ENCODE measurements at regions not wholly inside any gene's neighbourhood (a gene's known extent, or its start where the extent isn't known, plus 50 kb on each side); places are given as distances from the start of the nearest gene placed in this dataset.

- no peak for TF ChIP-seq CTCF (IDR thresholded peaks at IDR 0.05; ENCODE audit: insufficient read depth, low read depth, low read length, missing control alignments)
- no peak overlapping the region for H3K4me3 ChIP-seq (ENCODE audit: low read length)
- no peak for DNase-seq (ENCODE audit: low read depth)
Measured at GRCh38 chr6:14462135-14462534, 344.6 kb downstream of the CD83 start.

- TF ChIP-seq CTCF (IDR thresholded peaks at IDR 0.05; ENCODE audit: insufficient read depth, low read depth, low read length, missing control alignments) = no peak
- DNase-seq (ENCODE audit: low read depth) = no peak
Measured at GRCh38 chr6:14462566-14462965, 345.0 kb downstream of the CD83 start.

DNA sequence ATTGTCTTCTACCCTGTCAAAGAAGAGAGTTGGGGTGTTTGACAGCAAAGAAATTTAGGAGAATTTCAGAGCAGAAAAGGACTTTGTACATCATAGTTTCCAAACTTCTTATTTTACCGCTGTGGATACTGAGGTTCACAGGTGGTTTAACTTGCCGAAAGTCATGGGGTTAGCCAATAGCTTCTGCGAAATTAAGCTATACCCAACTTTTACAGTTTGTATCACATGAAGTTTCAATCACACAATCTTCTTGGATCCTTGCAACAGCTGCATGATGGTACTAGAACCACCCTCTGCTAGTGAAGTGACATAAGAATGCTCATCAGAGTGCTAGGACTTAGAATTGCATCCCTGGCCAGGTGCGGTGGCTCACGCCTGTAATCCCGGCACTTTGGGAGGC is 345.5 kb downstream of the CD83 start:
- no peak for DNase-seq (ENCODE audit: low read depth)

More at GRCh38 chr6:14462566-14462965, 345.0 kb downstream of the CD83 start:
- no peak overlapping the region for H3K4me3 ChIP-seq (ENCODE audit: low read length)

GRCh38 chr6:14464055-14464454 is 346.5 kb downstream of the CD83 start:
- H3K4me3 ChIP-seq (ENCODE audit: low read length) = no peak overlapping the region
- peak; percentile 5 for TF ChIP-seq CTCF (IDR thresholded peaks at IDR 0.05; ENCODE audit: insufficient read depth, low read depth, low read length, missing control alignments)
- DNase-seq (ENCODE audit: low read depth) = peak; percentile 20

More for the DNA sequence above, 345.5 kb downstream of the CD83 start:
- TF ChIP-seq CTCF (IDR thresholded peaks at IDR 0.05; ENCODE audit: insufficient read depth, low read depth, low read length, missing control alignments) = no peak
- no peak overlapping the region for H3K4me3 ChIP-seq (ENCODE audit: low read length)

DNA sequence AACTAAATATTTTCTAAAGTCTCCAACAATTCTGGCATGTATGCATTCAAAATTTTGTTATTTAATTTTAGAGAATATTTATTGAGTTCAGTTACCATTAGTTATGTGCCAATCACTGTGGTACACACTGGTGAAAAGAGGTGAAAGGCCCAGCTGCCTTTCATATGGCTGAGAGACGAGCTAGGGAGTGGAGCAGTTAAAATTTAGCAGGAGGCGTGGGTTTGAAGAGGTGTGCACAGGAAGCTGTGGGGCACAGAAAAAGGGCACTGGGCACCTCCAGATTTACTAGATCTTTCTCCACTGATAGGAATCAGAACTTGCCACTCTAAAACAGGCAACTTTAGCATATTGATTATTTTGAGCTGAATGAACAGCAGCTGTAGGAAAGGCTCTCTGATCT is 347.1 kb downstream of the CD83 start:
- no peak for TF ChIP-seq CTCF (IDR thresholded peaks at IDR 0.05; ENCODE audit: insufficient read depth, low read depth, low read length, missing control alignments)
- no peak for DNase-seq (ENCODE audit: low read depth)
- no peak overlapping the region for H3K4me3 ChIP-seq (ENCODE audit: low read length)

DNA sequence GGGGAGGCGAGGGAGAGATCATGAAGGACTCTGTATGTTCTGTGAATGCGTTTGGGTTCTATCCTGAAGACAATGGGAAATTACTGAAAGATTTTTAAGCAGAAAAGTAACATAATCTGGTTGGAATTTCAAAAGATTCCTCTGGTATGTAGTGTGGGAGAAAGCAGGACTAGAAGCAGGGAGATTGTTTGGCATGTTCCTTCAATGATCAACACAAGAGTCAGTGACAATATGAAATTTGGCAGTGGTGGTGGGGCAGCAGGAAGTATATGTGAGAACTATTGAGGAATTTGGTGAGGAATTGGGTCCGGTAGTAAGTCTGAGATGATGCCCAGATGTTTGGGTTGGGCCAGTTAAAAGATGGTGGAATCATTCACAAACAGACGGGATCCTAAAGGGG is 348.7 kb downstream of the CD83 start:
- DNase-seq (ENCODE audit: low read depth) = no peak
- no peak overlapping the region for H3K4me3 ChIP-seq (ENCODE audit: low read length)
- TF ChIP-seq CTCF (IDR thresholded peaks at IDR 0.05; ENCODE audit: insufficient read depth, low read depth, low read length, missing control alignments) = no peak

DNA sequence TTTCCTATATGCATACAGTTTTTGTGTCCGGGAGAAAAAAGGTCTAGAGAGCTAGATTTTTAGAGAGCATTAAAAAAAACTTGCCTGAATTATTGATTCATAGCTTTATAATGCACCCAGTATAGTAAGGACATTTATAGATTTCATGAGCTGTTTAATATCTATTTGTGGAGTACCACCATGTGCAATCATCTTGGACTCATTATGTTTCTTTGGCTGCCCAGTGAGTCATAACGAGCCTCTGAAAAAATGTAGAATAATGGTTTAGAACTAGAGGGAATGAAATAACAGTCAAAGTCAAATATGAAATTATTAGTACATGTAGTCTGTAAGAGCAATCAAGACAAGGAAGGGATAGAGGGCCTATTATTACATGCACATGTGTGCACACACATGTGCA is 350.0 kb downstream of the CD83 start:
- no peak overlapping the region for H3K4me3 ChIP-seq (ENCODE audit: low read length)
- no peak for TF ChIP-seq CTCF (IDR thresholded peaks at IDR 0.05; ENCODE audit: insufficient read depth, low read depth, low read length, missing control alignments)
- no peak for DNase-seq (ENCODE audit: low read depth)
